H9 (cell line): ENCODE measurements at regions not wholly inside any gene's neighbourhood (a gene's known extent, or its start where the extent isn't known, plus 50 kb on each side); places are given as distances from the start of the nearest gene placed in this dataset.

Experiments used
- DNase-seq: peaks from one replicate; pipeline ENCODE4 v3.0.0-alpha.2; 2017
- H2AFZ ChIP-seq: one replicate; pipeline ENCODE4 v1.6.1; 2013; ENCODE audit warnings: mild to moderate bottlenecking, low read length, control low read depth, moderate library complexity
- H2AK5ac ChIP-seq: 2 replicates; pipeline ENCODE4 v1.6.1; 2013; ENCODE audit warnings: low read length, control low read depth, mixed read lengths; ENCODE audit not compliant: insufficient read length
- H2BK120ac ChIP-seq: one replicate; pipeline ENCODE4 v1.6.1; 2013; ENCODE audit warnings: low read depth, mild to moderate bottlenecking, low read length, control low read depth, inconsistent platforms; ENCODE audit not compliant: poor library complexity, severe bottlenecking
- H2BK12ac ChIP-seq: 2 replicates; pipeline ENCODE4 v1.6.1; 2013; ENCODE audit warnings: low read length, control low read depth, mixed read lengths, low read depth; ENCODE audit not compliant: insufficient read length
- H2BK15ac ChIP-seq: 2 replicates; pipeline ENCODE4 v1.6.1; 2013; ENCODE audit warnings: low read depth, low read length, control low read depth
- H2BK20ac ChIP-seq: one replicate; pipeline ENCODE4 v1.6.1; 2013; ENCODE audit warnings: low read depth, mild to moderate bottlenecking, low read length, control low read depth, inconsistent platforms; ENCODE audit not compliant: poor library complexity, severe bottlenecking
- H2BK5ac ChIP-seq: 2 replicates; pipeline ENCODE4 v1.6.1; 2013; ENCODE audit warnings: low read length, control low read depth, mixed read lengths; ENCODE audit not compliant: insufficient read length
- H3K14ac ChIP-seq: 2 replicates; pipeline ENCODE4 v1.6.1; 2013; ENCODE audit warnings: low read length, control low read depth; ENCODE audit not compliant: insufficient read depth
- H3K18ac ChIP-seq: 2 replicates; pipeline ENCODE4 v1.6.1; 2013; ENCODE audit warnings: low read depth, mild to moderate bottlenecking, mixed read lengths, low read length, control low read depth; ENCODE audit not compliant: insufficient read length
- H3K23ac ChIP-seq: 2 replicates; pipeline ENCODE4 v1.6.1; 2013; ENCODE audit warnings: low read length, control low read depth, mixed read lengths, low read depth; ENCODE audit not compliant: insufficient read length
- H3K23me2 ChIP-seq: 2 replicates; pipeline ENCODE4 v1.6.1; 2013; ENCODE audit warnings: low read depth, mild to moderate bottlenecking, mixed read lengths, low read length, control low read depth; ENCODE audit not compliant: insufficient read length, poor library complexity, severe bottlenecking
- H3K27ac ChIP-seq: 2 replicates; pipeline ENCODE4 v1.5.1; 2013; ENCODE audit warnings: low read length, control low read depth, mixed read lengths, low read depth; ENCODE audit not compliant: insufficient read length
- H3K27me3 ChIP-seq: 2 replicates; pipeline ENCODE4 v1.6.1; 2013; ENCODE audit warnings: low read length, control low read depth, inconsistent platforms; ENCODE audit not compliant: insufficient read depth
- H3K4ac ChIP-seq: 2 replicates; pipeline ENCODE4 v1.6.1; 2013; ENCODE audit warnings: low read depth, mild to moderate bottlenecking, control low read depth, inconsistent platforms, low read length, moderate library complexity
- H3K4me1 ChIP-seq: 2 replicates; pipeline ENCODE4 v1.6.1; 2013; ENCODE audit warnings: low read length, control low read depth, inconsistent platforms; ENCODE audit not compliant: insufficient read depth
- H3K4me2 ChIP-seq: 2 replicates; pipeline ENCODE4 v1.6.1; 2013; ENCODE audit warnings: low read length, control low read depth, mixed read lengths; ENCODE audit not compliant: insufficient read length, insufficient read depth
- H3K56ac ChIP-seq: 2 replicates; pipeline ENCODE4 v1.6.1; 2013; ENCODE audit warnings: low read depth, mild to moderate bottlenecking, mixed read lengths, low read length, control low read depth; ENCODE audit not compliant: insufficient read length
- H3K79me1 ChIP-seq: 2 replicates; pipeline ENCODE4 v1.6.1; 2013; ENCODE audit warnings: low read depth, mild to moderate bottlenecking, moderate library complexity, low read length, control low read depth, inconsistent platforms; ENCODE audit not compliant: insufficient read depth, poor library complexity, severe bottlenecking
- H3K79me2 ChIP-seq: 2 replicates; pipeline ENCODE4 v1.6.1; 2013; ENCODE audit warnings: low read length, control low read depth, inconsistent platforms; ENCODE audit not compliant: insufficient read depth
- H3K9ac ChIP-seq: 2 replicates; pipeline ENCODE4 v1.6.1; 2013; ENCODE audit warnings: low read length, control low read depth, mixed read lengths; ENCODE audit not compliant: insufficient read length; ENCODE audit errors: extremely low read depth
- H3K9me3 ChIP-seq: one replicate; pipeline ENCODE4 v1.6.1; 2013; ENCODE audit warnings: low read depth, low read length, inconsistent platforms; ENCODE audit not compliant: control insufficient read depth
- H3T11ph ChIP-seq: one replicate; pipeline ENCODE4 v1.6.1; 2013; ENCODE audit warnings: mild to moderate bottlenecking, low read length, control low read depth, inconsistent platforms
- H4K20me1 ChIP-seq: one replicate; pipeline ENCODE4 v1.6.1; 2013; ENCODE audit not compliant: control insufficient read depth, insufficient read length, insufficient read depth
- H4K5ac ChIP-seq: 2 replicates; pipeline ENCODE4 v1.6.1; 2013; ENCODE audit warnings: low read depth, mild to moderate bottlenecking, mixed read lengths, low read length, control low read depth; ENCODE audit not compliant: insufficient read length
- H4K8ac ChIP-seq: replicated peaks from 2 replicates; pipeline ENCODE4 v1.6.1; 2013; ENCODE audit warnings: low read length, control low read depth, mixed read lengths, low read depth; ENCODE audit not compliant: insufficient read length
- H4K91ac ChIP-seq: 2 replicates; pipeline ENCODE4 v1.6.1; 2013; ENCODE audit warnings: low read depth, mild to moderate bottlenecking, moderate library complexity, mixed read lengths, low read length, control low read depth; ENCODE audit not compliant: insufficient read length
- H3K27ac Mint-ChIP-seq, 3 experiments: 2 replicates in 2 of 3; 3 replicates in 1 of 3; pipeline ENCODE4 v1.8.0; 2020 to 2021; ENCODE audit warnings: mixed read lengths in 3 of 3, mild to moderate bottlenecking in 1 of 3, moderate library complexity in 1 of 3
- H3K27me3 Mint-ChIP-seq: 2 replicates; pipeline ENCODE4 v1.8.0; 2021; ENCODE audit warnings: low read depth, mild to moderate bottlenecking, moderate library complexity, mixed read lengths
- H3K36me3 Mint-ChIP-seq, 3 experiments: 2 replicates in 2 of 3; 3 replicates in 1 of 3; pipeline ENCODE4 v1.8.0; 2020 to 2021; ENCODE audit warnings: low read depth in 3 of 3, mixed read lengths in 3 of 3; ENCODE audit not compliant: insufficient read depth in 1 of 3
- H3K4me1 Mint-ChIP-seq, 2 experiments: 2 replicates each; pipeline ENCODE4 v1.8.0; 2020; ENCODE audit warnings: mixed read lengths in 2 of 2
- H3K4me3 Mint-ChIP-seq, 2 experiments: 2 replicates in 1 of 2; 3 replicates in 1 of 2; pipeline ENCODE4 v1.8.0; 2020 to 2021; ENCODE audit warnings: mild to moderate bottlenecking in 2 of 2, mixed read lengths in 2 of 2, moderate library complexity in 1 of 2
- H3K9me3 Mint-ChIP-seq, 2 experiments: 2 replicates in 1 of 2; 3 replicates in 1 of 2; pipeline ENCODE4 v1.8.0; 2020; ENCODE audit warnings: mild to moderate bottlenecking in 2 of 2, mixed read lengths in 2 of 2, moderate library complexity in 1 of 2
- CTCF ChIP-seq: fragments of 200-600 bp; sonication (generic); conservative IDR thresholded peaks from 3 replicates; pipeline ENCODE4 v1.8.0; 2021; ENCODE audit warnings: antibody characterized with exemption, mild to moderate bottlenecking
- WGBS: extraction: QIAGEN DNeasy Blood & Tissue Kit; methylation state at CpG from one replicate; pipeline ENCODE4 v1.1.7; 2013; ENCODE audit warnings: missing lambda C conversion rate, low lambda C conversion rate, mixed read lengths; ENCODE audit not compliant: insufficient read length; ENCODE audit errors: extremely low coverage; 5-methylcytosine and 5-hydroxymethylcytosine counted together

GRCh38 chr5:167969998-167970397 is 321.4 kb upstream of the WWC1 start:
- no peak for DNase-seq
- Histone ChIP-seq H3K9ac (no peak overlapping the region), H3K27ac (no peak overlapping the region), H4K8ac (no peak overlapping the region), H3K23me2 (no peaks in the 10 kb centered on the region), H3K23ac (no peak overlapping the region), H3K4me1 (no peaks in the 10 kb centered on the region), H2AFZ (no peak overlapping the region), H2BK20ac (no peak overlapping the region), H3K9me3 (no peaks in the 10 kb centered on the region), H3T11ph (no peak overlapping the region), H3K4ac (no peak overlapping the region), H4K5ac (no peak overlapping the region), H2AK5ac (no peak overlapping the region), H3K79me2 (no peaks in the 10 kb centered on the region), H3K4me2 (no peak overlapping the region), H2BK12ac (no peak overlapping the region), H3K79me1 (no peaks in the 10 kb centered on the region), H3K27me3 (no peaks in the 10 kb centered on the region), H3K56ac (no peak overlapping the region), H4K20me1 (no peaks in the 10 kb centered on the region), H2BK5ac (no peak overlapping the region), H4K91ac (no peak overlapping the region), H3K18ac (no peak overlapping the region), H2BK15ac (no peak overlapping the region), H2BK120ac (no peak overlapping the region), H3K14ac (no peak overlapping the region)
- Mint-ChIP-seq H3K4me1 (peaks cover 27 to 34% of the 10 kb centered on the region in 2 experiments), H3K27ac (no peak overlapping the region), H3K36me3 (no peaks in the 10 kb centered on the region), H3K9me3 (no peaks in the 10 kb centered on the region), H3K27me3 (peaks cover 2% of the 10 kb centered on the region), H3K4me3 (no peak overlapping the region)
- TF ChIP-seq CTCF = peak; percentile 34; the same call in 1 of the 3 replicates
- WGBS = no CpG with 5 or more reads among the region's 4 CpGs
